ENCODE measurements at regions not wholly inside any gene's neighbourhood (a gene's known extent, or its start where the extent isn't known, plus 50 kb on each side); places are given as distances from the start of the nearest gene placed in this dataset.

DNA sequence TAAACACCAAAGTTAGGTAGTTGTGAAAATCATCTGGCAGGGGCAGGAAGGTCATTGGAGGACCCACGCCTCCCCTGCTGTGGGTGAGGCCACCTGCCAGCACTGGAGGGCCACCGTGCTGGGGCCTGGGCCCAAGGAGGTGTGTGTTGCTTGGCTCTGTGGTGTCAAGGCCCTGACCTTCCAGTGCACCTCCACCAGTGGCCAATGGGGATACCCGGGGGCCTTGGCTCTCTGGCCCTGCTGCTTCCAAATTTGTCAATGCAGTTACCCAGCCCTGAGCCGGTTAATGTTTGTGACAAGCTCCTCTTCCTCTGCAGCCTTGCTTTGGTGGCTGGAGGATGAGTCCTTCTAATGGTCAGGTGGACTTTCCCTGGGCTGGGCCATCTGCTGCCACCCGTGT, 150.2 kb downstream of the KLF13 start:
- DNase-seq (ENCODE audit: extremely low read depth, low read depth): no peak
- TF ChIP-seq, protein P1, sequence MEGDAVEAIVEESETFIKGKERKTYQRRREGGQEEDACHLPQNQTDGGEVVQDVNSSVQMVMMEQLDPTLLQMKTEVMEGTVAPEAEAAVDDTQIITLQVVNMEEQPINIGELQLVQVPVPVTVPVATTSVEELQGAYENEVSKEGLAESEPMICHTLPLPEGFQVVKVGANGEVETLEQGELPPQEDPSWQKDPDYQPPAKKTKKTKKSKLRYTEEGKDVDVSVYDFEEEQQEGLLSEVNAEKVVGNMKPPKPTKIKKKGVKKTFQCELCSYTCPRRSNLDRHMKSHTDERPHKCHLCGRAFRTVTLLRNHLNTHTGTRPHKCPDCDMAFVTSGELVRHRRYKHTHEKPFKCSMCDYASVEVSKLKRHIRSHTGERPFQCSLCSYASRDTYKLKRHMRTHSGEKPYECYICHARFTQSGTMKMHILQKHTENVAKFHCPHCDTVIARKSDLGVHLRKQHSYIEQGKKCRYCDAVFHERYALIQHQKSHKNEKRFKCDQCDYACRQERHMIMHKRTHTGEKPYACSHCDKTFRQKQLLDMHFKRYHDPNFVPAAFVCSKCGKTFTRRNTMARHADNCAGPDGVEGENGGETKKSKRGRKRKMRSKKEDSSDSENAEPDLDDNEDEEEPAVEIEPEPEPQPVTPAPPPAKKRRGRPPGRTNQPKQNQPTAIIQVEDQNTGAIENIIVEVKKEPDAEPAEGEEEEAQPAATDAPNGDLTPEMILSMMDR (IDR thresholded peaks at IDR 0.05; ENCODE audit: low read depth, low read length): no peak

DNA sequence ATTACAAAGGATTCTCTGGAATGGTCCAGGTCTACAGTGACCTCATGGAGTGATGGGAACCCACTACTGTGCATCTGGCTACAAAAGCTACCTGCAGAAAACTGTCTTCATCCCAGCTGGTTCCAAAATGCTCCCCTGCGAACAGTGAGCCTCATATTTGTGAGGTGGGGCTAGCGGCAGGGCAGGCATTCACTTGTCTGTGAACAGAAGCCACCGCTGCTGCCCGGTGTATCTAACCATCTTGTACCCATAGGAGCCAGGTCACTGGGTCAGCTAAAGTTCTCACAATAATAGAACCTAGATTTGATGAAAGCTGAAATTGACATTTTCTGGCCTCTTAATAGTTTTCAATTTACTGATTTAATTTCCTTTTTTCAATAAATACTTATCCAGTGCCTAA, 150.7 kb downstream of the KLF13 start:
- DNase-seq (ENCODE audit: extremely low read depth, low read depth): no peak
- TF ChIP-seq, protein P1 (IDR thresholded peaks at IDR 0.05; ENCODE audit: low read depth, low read length): no peak

DNA sequence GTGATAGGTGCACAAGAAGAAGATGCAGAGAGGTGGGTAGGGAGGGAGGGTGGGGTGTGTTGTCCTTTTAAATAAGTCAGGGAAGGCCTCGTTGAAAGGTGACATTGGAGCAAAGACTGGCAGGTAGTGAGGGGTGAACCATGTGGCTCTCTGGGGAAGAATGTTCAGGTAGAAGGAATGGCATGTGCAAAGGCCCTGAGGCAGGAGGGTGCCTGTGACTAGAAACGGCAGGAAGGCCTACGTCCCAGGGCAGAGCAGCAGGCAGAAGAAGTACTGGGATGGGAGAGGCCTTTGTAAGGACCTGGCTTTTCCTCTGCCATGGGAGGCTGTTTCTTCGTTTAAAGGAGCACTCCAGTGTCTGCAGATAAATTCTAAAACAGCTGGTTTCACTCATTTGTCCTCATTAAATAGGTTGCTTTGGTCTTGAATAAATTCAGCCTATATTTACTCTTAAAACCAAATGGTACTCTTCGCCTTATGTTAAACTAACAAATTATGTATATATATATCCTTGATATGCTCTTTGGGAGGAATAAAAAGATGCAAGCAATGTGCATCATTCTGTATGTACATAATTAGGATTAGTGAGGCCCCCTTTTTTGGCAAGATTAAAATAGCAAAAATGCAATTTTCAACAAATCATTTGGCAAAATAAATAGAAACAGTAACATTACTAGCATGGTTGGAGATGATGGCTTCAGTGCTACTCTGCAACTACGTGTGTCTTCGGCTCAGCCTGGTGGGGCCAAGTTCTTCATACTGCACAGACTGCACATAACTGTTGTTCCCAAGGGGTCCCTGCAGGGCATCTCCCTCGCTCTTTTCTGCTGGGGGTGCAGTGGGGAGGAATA, 151.4 kb downstream of the KLF13 start:
- no peak for DNase-seq (ENCODE audit: extremely low read depth, low read depth)
- TF ChIP-seq, protein P1 (IDR thresholded peaks at IDR 0.05; ENCODE audit: low read depth, low read length): no peak

DNA sequence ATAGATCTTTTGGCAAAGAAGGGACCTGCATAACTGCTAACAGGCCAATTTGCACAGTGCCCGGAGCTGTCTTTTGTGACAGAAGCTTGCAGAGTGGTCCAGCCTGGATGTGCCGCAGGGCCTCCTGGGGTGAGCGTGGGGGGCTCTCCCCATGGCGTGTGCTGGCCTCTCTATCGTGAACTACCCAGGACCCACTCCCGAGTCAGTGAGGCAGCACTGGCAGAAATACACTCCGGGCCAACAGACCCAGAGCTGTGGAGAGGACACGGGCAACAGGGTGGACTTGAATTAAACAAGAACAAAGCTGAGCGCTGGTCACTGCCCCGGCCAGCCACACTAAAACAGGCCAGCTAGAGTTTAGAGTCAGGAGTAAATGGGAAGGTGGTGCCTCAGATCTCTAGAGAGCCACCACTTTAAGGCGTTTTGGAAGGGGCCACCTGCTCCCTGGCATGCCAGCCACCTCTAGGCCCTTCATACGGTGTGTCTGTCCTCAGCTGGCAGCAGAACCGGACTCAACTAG, 152.1 kb downstream of the KLF13 start:
- TF ChIP-seq, protein P1 (IDR thresholded peaks at IDR 0.05; ENCODE audit: low read depth, low read length): no peak
- DNase-seq (ENCODE audit: extremely low read depth, low read depth): no peak

DNA sequence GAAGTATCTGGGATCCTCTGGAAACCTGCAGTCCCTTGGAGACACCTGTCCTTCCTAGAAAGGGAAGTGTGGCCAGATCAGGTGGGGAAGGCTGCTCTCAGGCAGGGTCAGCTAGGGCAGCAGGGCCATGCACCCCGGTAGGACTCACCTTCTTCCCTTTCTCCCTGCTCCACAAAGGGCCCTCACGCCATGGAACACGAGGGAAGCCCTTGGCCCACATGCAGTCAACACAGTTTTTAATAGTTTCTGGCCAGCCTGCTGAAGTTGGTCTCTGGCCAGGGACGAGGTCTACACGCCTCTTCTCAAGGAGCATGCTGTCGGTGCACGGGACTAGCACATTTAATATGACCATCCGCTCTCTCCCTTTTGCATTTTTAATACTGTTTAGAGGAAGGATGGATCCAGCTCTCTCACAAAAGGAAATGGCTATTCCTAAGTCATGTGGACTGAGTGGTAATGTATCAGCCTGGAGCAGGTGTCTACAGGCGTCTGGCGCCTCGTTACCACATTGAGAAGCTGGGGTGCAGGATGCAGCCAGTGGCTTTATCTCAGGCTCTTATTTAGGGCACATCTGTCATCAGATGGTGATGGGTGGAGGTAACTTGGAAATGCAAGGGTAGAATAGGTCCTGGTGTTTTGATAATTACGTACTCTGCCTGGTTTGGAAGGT, 153.9 kb downstream of the KLF13 start:
- DNase-seq (ENCODE audit: extremely low read depth, low read depth): no peak
- TF ChIP-seq, protein P1 (IDR thresholded peaks at IDR 0.05; ENCODE audit: low read depth, low read length): no peak

DNA sequence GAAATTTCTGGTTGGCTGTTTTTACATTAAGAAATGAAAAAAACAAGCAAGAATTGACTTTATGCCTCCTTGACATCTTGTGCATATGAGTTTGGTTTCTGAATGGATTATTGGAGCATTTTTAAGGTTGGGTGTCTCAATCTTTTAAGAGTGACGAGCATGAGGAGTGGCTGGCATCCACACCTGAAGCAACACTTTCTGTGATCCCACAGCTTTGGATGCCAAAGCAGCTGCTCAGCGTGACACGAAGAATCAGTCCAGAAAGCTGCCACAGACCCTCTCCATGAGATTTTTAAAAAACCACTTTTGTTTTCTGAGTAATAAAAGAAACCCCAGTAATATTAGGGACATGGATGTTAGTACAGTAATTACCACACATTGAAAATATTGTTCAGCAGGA, 154.5 kb downstream of the KLF13 start:
- DNase-seq (ENCODE audit: extremely low read depth, low read depth): no peak
- TF ChIP-seq, protein P1 (IDR thresholded peaks at IDR 0.05; ENCODE audit: low read depth, low read length): no peak

Data from AG09319 (cell line).